Glutamatergic neuron (in vitro differentiated cells): ENCODE measurements at regions not wholly inside any gene's neighbourhood (a gene's known extent, or its start where the extent isn't known, plus 50 kb on each side); places are given as distances from the start of the nearest gene placed in this dataset.

Experiments
- DNase-seq: peaks from one replicate; pipeline ENCODE4 v3.0.0; 2022
- H3K27ac Mint-ChIP-seq: one replicate; pipeline ENCODE4 v1.8.0; 2020; ENCODE audit warnings: mild to moderate bottlenecking, mixed read lengths, inconsistent platforms; ENCODE audit not compliant: unreplicated experiment
- H3K27me3 Mint-ChIP-seq: one replicate; pipeline ENCODE4 v1.8.0; 2020; ENCODE audit warnings: mild to moderate bottlenecking, moderate library complexity, mixed read lengths, inconsistent platforms; ENCODE audit not compliant: unreplicated experiment
- H3K36me3 Mint-ChIP-seq: one replicate; pipeline ENCODE4 v1.8.0; 2020; ENCODE audit warnings: mild to moderate bottlenecking, mixed read lengths, inconsistent platforms; ENCODE audit not compliant: unreplicated experiment
- H3K4me1 Mint-ChIP-seq: one replicate; pipeline ENCODE4 v1.8.0; 2020; ENCODE audit warnings: mild to moderate bottlenecking, low read depth, mixed read lengths, inconsistent platforms; ENCODE audit not compliant: unreplicated experiment
- H3K4me3 Mint-ChIP-seq: one replicate; pipeline ENCODE4 v1.8.0; 2020; ENCODE audit warnings: mild to moderate bottlenecking, mixed read lengths, inconsistent platforms; ENCODE audit not compliant: unreplicated experiment
- H3K9me3 Mint-ChIP-seq: one replicate; pipeline ENCODE4 v1.8.0; 2020; ENCODE audit warnings: mild to moderate bottlenecking, moderate library complexity, mixed read lengths, inconsistent platforms; ENCODE audit not compliant: unreplicated experiment
- CTCF ChIP-seq: fragments of 200-600 bp; sonication (generic); IDR thresholded peaks from one replicate; pipeline ENCODE4 v1.5.0; 2021; ENCODE audit not compliant: partially characterized antibody, unreplicated experiment

- TF ChIP-seq CTCF, result no peak
- Mint-ChIP-seq H3K27ac (no peak overlapping the region), H3K36me3 (no peaks in the 10 kb centered on the region), H3K4me3 (no peak overlapping the region), H3K27me3 (no peaks in the 10 kb centered on the region), H3K4me1 (peaks cover 8% of the 10 kb centered on the region), H3K9me3 (no peaks in the 10 kb centered on the region)
- DNase-seq, result no peak
Observed at GRCh38 chr4:33422656-33423055, 2702.5 kb downstream of the PCDH7 start.

- Mint-ChIP-seq H3K9me3 (no peaks in the 10 kb centered on the region), H3K4me1 (peaks cover 21% of the 10 kb centered on the region), H3K4me3 (no peak overlapping the region), H3K36me3 (no peaks in the 10 kb centered on the region), H3K27ac (no peak overlapping the region), H3K27me3 (no peaks in the 10 kb centered on the region)
- no peak for TF ChIP-seq CTCF
- no peak for DNase-seq
Observed at GRCh38 chr4:33425936-33426335, 2705.8 kb downstream of the PCDH7 start.

GRCh38 chr4:33427676-33428075, 2707.5 kb downstream of the PCDH7 start:
- Mint-ChIP-seq H3K27ac (no peak overlapping the region), H3K36me3 (no peaks in the 10 kb centered on the region), H3K27me3 (no peaks in the 10 kb centered on the region), H3K4me3 (no peak overlapping the region), H3K4me1 (peaks cover 23% of the 10 kb centered on the region), H3K9me3 (no peaks in the 10 kb centered on the region)
- no peak for TF ChIP-seq CTCF
- DNase-seq, result no peak

GRCh38 chr4:33429971-33430370, 2709.8 kb downstream of the PCDH7 start:
- Mint-ChIP-seq H3K4me3 (no peak overlapping the region), H3K27me3 (no peaks in the 10 kb centered on the region), H3K4me1 (peaks cover 19% of the 10 kb centered on the region), H3K36me3 (no peaks in the 10 kb centered on the region), H3K27ac (peak overlapping the region; percentile 82), H3K9me3 (no peaks in the 10 kb centered on the region)
- TF ChIP-seq CTCF, result no peak
- no peak for DNase-seq

- no peak for DNase-seq
- Mint-ChIP-seq H3K27me3 (no peaks in the 10 kb centered on the region), H3K9me3 (no peaks in the 10 kb centered on the region), H3K36me3 (no peaks in the 10 kb centered on the region), H3K4me1 (no peaks in the 10 kb centered on the region), H3K4me3 (no peak overlapping the region), H3K27ac (no peak overlapping the region)
- TF ChIP-seq CTCF, result no peak
Observed at GRCh38 chr4:33437406-33437805, 2717.2 kb downstream of the PCDH7 start.
